ENCODE measurements at regions not wholly inside any gene's neighbourhood (a gene's known extent, or its start where the extent isn't known, plus 50 kb on each side); places are given as distances from the start of the nearest gene placed in this dataset.
"Not testable (repeated sequence)": the region's sequence is repeated elsewhere in the genome, so short reads cannot be mapped to it uniquely, and the experiment has no call there.

DNA sequence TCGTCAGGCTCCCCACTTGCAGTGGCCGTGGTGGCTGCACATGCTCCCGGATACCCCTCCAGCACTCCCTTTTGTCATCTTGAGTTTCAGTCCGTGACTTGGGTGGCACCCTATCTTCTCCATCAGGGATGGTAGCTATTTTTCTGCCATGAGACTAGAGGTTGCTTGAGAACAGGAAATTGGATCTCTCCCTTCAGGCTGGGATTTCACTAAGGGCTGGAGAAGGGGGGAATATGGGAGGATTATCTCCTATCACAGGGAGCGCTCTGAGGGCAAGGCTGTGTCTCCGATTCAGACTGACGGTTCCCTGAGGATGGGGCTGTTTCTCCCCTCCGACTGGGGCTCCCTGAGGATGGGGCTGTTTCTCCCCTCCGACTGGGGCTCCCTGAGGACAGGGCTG is 123.1 kb downstream of the MRPL14 start:
- DNase-seq (ENCODE audit: low read depth, low spot score) = no peak
- H3K4me3 ChIP-seq (ENCODE audit: low read length) = no peak overlapping the region

DNA sequence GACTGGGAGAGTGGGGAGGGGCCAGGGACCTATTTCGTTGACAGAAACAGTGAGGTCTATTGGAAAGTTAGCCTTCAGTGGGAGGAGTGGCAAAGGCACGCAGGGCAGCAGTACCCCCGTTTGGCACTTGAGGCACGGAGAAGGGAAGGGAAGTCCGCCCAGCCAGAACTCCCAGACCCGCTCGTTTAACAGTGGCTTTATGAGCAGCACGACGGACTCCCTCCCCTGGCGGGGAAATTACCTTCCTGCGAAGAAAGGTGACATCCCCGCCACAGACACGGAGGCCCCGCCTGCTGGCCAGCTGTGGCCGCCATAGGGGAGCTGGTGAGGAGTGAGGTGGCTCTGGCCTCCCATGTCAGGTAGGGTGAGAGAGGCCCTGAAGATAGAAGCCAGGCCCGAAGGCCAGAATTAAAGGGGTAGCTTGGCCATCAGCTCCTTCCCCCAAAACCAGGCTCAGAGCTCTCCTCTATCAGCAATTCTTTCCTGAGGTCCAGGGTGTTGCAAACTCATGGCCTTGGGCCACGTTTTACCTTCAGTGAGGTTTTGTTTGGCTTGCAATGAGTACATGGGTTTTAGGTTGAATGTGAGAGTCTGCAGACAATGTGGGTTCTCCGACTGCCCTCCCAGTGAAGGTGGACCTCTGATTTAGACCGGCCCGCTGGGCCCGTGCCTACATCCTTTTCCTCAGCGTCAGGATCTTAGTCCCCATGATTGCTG is 123.7 kb downstream of the MRPL14 start:
- no peak overlapping the region for H3K4me3 ChIP-seq (ENCODE audit: low read length)
- no peak for DNase-seq (ENCODE audit: low read depth, low spot score)

DNA sequence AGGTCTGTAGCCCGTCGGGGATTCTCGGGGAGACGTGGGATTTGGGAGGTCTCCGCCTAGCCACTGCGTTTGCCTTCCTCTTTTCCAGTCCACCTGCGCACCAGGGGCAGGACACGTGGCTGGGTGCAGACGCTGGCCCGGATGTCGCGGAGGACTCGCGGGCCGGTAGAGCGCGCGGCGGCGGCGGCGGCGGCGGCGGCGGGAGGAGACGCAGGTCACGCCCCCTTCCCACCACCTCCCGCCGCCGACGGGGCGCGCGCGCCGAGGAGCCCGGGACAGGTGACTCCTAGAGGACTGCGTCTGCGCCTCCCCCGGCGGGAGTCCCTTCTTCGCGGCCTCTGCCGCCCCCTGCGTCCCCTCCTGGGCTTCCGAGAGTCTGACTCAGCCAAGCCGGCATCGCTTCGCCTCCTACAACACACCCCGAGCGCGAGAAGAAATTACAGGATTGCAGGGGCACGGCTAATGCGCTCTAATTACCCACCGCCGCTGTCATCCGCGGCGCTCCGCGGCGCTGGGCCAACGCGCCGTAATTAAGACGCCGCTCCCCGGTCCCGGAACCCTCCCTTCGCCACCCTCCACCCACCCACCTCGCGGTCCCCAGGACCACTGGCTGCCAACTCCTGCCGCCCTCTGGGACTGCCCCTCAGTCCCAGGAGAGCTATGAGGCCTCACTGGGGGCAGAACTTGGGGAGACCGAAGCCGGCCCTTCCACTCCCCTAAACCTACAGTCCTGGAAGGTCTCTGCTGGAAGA is 124.5 kb downstream of the MRPL14 start:
- H3K4me3 ChIP-seq (ENCODE audit: low read length) = no peak overlapping the region
- no peak for DNase-seq (ENCODE audit: low read depth, low spot score)

DNA sequence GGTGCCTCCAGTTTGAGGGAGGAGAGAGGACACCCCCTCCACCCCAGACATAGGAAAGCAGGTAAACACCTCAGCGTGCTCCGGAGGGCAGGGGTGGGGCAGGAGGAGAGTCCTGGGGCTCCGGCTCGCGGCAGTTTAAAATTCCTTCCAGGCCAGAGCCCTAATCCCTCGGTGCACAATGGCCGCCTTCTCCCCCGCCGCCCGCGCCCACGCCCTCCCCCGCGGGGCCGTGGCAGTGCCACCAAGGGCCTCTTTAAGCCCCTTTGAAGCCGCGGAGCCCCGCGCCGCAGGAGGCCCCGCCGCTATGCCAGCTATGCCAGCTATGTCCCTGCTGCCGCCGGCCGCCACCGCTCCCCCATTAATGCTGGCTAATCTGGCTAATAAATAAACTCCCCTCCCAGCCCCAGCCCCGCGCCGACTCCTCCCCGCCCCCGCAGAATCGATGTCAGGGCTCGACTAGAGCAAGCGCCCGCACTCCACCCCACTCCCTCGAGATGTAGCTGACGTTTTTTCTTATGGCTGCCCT is 125.1 kb downstream of the MRPL14 start:
- DNase-seq (ENCODE audit: low read depth, low spot score) = no peak
- no peak overlapping the region for H3K4me3 ChIP-seq (ENCODE audit: low read length)

DNA sequence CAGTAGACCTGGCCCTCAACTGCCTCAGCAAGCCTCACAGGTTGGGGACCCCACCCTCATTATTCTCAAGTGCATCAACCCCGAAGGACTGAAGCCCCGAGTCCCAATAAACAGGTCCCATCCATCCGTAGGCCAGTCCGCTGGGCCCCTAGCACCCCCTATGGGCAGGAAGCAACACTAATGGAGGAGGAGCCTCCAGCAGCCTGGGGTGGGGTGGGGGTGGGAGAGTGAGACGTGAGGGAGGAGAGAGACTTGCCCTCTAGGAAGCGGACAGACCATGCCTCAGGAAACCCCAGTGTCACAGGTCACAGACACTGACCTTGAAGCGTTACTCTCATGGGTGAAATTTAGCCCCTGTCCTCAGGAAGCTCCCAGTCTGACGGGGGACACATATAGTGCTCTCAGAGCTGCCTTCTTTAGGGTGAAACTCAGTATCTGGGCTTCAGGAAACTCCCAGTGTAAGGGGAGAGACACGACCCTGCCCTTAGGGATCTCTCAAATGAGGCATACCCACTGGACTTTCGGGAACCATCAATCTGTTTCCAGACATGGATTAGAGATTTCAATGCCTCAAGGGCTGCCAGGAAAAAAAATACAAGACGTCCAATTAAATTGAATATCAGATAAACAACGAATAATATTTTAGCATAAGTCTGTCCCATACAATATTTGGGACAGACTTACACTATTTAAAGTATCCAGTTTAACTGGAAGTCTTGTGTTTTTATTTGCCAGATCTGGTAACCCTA is 125.8 kb downstream of the MRPL14 start:
- peak overlapping the region; percentile 62 for H3K4me3 ChIP-seq (ENCODE audit: low read length)
- DNase-seq (ENCODE audit: low read depth, low spot score) = peak; percentile 74

DNA sequence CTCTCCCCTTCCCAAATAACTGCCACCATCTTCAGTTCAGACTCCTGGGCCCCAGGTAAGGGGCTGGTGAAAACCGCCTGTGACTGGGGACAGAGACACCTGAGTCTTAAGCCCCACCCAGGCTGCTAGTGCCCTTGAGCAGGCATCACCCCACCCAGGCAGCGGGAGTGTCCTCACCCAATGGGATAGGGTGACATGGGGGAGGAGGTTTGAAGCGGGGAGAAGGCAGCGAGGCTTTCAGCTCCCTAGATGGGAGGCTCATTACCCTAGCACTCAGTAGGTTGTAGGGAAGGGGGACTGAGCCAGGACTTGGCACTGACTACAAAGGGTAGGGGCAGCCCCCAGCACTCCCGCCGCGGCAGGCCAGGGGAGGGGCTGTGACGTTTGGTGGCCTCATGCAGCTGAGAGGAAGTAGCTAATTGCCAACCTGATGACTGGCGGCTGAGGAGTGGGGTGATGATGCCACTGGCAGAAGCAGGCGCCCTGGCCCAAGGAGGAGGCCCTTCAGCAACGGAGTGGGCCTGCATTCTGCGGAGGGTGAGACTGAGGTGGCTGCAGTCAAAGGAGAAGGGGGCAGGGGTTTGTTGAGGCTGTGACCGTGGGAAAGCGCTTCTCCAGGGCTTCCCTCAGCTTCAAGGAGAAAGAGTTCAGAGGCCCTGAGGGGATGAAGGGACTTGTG is 126.9 kb downstream of the MRPL14 start:
- peak; percentile 90 for DNase-seq (ENCODE audit: low read depth, low spot score)
- H3K4me3 ChIP-seq (ENCODE audit: low read length) = peak overlapping the region; percentile 62

DNA sequence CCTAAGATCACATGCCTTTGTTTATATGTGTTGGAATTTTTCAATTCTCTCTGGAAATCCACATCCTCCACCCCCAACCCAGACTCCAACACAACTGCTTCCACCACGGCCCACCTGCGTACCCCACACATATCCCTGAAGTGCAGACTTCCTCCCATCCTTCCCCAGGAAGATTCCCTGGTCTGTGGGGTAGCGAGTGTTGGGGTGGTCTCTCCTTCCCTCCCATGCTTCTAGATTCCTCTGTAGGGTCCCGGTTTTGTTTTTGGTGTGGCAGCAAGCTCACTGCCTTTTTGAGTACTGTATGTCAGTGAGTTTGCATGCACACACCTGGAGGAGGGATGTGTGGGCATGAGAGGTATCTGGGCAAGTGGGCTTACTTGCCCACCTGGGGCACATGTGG is 127.6 kb downstream of the MRPL14 start:
- no peak for DNase-seq (ENCODE audit: low read depth, low spot score)
- no peak overlapping the region for H3K4me3 ChIP-seq (ENCODE audit: low read length)

DNA sequence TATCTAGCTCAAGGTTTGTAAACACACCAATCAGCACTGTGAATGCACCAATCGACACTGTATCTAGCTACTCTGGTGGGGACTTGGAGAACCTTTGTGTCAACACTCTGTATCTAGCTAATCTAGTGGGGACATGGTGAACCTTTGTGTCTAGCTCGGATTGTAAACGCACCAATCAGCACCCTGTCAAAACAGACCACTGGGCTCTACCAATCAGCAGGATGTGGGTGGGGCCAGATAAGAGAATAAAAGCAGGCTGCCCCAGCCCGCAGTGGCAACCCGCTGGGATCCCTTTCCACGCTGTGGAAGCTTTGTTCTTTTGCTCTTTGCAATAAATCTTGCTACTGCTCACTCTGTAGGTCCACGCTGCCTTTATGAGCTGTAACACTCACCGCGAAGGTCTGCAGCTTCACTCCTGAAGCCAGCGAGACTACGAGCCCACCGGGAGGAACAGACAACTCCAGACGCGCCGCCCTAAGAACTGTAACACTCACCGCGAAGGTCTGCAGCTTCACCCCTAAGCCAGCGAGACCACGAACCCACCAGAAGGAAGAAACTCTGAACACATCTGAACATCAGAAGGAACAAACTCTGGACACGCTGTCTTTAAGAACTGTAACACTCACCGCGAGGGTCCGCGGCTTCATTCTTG is 128.5 kb downstream of the MRPL14 start:
- H3K4me3 ChIP-seq (ENCODE audit: low read length) = not testable (repeated sequence)
- peak; percentile 33 for DNase-seq (ENCODE audit: low read depth, low spot score)

DNA sequence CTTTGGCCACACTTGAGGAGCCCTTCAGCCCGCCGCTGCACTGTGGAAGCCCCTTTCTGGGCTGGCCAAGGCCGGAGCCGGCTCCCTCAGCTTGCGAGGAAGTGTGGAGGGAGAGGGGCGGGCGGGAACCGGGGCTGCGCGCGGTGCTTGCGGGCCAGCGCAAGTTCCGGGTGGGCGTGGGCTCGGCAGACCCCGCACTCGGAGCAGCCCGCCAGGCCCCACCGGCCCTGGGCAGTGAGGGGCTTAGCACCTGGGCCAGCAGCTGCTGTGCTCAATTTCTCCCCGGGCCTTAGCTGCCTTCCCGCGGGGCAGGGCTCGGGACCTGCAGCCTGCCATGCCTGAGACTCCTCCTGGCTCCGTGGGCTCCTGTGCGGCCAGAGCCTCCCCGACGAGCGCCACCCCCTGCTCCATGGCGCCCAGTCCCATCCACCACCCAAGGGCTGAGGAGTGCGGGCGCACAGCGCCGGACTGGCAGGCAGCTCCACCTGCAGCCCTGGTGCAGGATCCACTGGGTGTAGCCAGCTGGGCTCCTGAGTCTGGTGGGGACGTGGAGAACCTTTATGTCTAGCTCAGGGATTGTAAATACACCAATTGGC is 129.2 kb downstream of the MRPL14 start:
- DNase-seq (ENCODE audit: low read depth, low spot score) = not testable (repeated sequence)

DNA sequence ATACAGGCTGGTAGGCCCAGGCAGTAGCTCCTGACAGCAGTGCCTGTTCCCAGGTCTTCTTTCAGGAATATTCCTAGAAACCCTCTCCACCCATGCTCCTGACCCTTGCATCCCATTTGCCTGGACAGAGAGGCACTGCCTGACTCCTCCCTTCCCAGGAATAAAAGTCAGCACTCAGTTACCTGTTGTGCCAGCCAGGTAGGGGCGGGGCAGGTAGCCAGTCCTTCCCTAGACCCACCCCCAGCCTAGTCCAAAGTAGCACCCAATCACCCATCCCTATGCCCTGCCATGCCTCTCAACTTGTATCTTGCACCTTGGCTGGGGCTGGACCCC is 129.9 kb downstream of the MRPL14 start:
- DNase-seq (ENCODE audit: low read depth, low spot score) = no peak
- H3K4me3 ChIP-seq (ENCODE audit: low read length) = no peak overlapping the region

More for the DNA sequence above, 129.2 kb downstream of the MRPL14 start:
- not testable (repeated sequence) for H3K4me3 ChIP-seq (ENCODE audit: low read length)

DNA sequence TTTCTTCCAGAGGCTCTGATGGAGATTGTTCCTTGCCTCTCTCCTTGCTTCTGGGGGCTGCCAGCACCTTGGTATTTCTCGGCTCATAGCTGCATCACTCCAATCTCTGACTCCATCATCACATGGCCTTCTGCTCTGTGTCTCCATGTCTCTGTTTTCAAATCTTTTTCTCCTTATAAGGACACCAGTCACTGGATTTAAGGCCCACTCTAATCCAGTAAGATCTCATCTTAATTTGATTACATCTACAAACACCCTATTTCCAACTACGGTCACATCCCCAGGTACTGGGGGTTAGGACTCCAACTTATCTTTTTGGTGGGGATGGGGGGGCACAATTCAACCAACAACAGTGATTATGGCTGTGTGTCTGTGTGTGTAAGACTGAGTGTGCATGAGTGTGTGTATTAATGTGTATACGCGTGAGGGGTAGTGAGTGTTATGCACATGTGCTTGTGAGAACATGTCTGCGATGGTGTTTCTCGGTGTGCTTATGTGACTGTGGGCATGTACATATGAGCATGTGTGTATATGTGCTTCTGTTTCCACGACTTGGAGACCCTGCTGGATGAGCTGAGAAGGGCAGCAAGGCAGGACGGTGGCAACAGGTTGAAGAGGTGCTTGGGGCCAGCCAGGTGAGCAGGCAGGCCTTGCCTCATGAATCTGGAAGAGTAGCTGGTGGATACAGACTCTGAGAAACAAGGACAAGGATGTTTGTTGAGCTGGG is 130.5 kb downstream of the MRPL14 start:
- DNase-seq (ENCODE audit: low read depth, low spot score) = no peak
- no peak overlapping the region for H3K4me3 ChIP-seq (ENCODE audit: low read length)

DNA sequence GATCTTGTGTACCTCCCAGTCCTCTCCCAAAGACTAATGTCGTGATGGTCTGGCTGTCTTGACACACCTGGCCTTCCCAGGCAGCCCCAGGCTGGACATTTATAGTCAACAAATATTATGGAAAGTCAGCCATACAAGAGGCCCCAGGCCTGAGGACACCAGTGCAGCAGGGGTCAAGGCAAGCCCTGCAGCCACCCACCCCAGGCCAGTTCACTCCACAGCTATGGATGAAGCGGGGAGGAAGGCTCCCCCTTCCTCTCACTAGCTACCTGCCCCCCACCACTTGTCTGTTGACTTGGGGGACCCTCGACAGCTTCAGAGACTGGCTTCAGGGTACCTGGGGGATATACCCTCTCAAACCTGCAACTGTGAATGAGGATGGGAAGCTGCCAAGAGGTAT is 132.1 kb downstream of the MRPL14 start:
- no peak for DNase-seq (ENCODE audit: low read depth, low spot score)
- no peak overlapping the region for H3K4me3 ChIP-seq (ENCODE audit: low read length)

DNA sequence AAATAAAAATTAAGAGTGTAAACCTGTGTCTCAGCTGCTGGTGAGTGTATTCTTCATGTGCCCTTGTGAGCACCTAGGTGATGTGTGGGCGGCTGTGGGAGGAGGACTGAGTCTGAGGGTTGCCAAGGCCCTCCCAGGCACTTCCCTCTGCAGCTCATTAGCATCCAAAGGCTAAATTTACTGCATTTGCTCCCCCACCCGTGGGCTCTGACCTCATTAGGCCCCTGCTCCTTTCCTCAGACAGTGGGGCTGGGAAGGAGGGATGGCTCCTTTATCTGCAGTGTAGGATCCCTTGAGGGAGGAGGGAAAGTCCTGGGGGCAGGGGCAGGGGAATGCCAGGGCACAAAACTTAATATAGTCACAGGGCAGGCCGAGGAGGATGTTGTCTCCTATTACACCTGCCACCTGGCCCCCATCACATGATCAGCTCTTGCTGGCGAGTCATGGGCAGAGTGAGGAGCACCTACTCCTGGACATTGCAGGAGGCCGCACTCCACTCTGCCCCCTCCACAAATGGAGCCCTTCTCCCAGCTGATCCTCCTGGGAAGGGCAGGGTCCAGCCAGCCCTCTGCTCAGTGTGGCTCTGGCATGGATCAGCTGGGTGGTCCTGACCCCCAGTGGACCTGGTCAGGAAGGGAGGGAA is 133.2 kb downstream of the MRPL14 start:
- DNase-seq (ENCODE audit: low read depth, low spot score) = no peak
- no peak overlapping the region for H3K4me3 ChIP-seq (ENCODE audit: low read length)

DNA sequence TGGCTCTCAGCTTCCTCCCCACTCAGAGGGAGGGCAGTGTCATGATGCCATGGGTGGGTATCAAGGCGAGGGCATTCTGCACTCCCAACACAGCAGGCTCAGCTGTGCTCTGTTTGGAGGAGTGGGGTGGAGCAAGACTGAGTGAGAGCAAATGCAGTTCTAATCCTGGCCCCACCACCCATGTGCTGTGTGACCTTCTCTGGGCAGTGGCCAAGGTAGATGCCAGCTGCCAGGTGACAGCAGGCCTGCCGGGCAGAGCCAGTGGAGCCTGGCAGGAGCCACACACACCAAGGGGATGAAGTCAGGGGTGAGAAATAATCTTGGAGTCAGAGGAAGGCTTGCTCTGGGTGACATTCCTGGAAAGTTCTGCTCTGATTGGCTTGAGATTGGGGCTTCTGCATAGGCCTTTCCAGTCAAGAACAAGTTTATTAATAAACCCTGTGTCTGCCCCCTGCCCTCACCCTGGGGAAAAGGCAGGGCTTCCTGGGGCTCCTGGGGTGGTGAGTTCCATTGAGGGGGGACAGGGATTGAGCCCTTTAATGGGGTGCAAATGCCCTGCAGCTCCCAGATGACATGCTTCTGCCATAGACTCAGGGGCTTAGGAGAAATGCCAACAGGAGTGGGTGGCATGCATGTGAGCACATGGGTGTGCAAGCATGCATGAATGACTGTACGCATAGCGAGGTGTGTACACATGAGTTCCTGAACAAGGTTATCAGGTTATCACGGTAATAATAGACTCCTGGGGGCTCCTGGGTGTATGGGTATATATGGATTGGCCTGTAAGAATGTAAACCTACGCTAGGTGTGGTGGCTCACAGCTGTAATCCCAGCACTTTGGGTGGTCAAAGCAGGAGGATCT is 134.2 kb downstream of the MRPL14 start:
- H3K4me3 ChIP-seq (ENCODE audit: low read length) = no peak overlapping the region
- no peak for DNase-seq (ENCODE audit: low read depth, low spot score)

DNA sequence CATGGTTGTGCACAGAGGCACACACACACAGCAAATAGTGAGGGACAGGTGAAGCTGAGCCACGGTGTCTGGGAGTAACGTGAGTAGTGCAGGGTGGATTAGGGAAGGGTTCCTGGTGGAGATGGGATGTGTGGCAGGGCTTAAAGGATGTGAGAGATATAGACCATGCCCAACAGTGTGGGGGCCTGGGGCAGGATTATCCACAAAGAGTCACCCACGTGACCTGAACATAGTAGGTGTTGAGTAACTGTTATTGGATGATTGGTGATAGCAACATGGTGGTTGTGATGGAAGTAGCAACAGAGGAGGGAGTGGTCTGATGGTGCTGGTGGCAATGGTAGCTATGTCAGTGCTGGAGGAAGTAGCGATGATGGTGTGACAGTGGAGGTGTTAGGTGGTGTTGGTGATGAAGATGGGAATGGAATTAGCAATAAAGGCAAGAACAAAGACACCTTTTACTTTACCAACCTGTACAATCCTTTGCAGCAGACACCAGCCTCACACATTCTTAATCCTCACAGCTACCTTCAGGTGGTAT is 135.1 kb downstream of the MRPL14 start:
- DNase-seq (ENCODE audit: low read depth, low spot score) = no peak
- H3K4me3 ChIP-seq (ENCODE audit: low read length) = no peak overlapping the region
